HEK293 (cell line): ENCODE measurements at regions not wholly inside any gene's neighbourhood (a gene's known extent, or its start where the extent isn't known, plus 50 kb on each side); places are given as distances from the start of the nearest gene placed in this dataset.

Source experiments
- CTCF ChIA-PET: fragments of 350-600 bp; formaldehyde crosslinking; extraction: SDS; loops from one replicate; lab custom pipeline; 2021; ENCODE audit warnings: antibody characterized with exemption; lab: Yijun Ruan, JAX
- POLR2A ChIA-PET: fragments of 300-600 bp; formaldehyde crosslinking; extraction: SDS; loops from one replicate; lab custom pipeline; 2020; ENCODE audit warnings: antibody characterized with exemption, inconsistent platforms; lab: Yijun Ruan, JAX
- H3K27ac ChIP-seq: fragments of 200-500 bp; sonication (Bioruptor generic); 2 replicates; pipeline ENCODE4 v1.5.1; 2014; ENCODE audit warnings: low read depth, low read length, control low read depth, inconsistent platforms; ENCODE audit errors: extremely low read depth
- H3K36me3 ChIP-seq, 2 experiments: fragments of 200-500 bp in 1 of 2; sonication (Bioruptor generic) in 1 of 2; 1 replicate in 1 of 2; 2 replicates in 1 of 2; pipeline ENCODE4 v1.5.1; 2014 to 2017; ENCODE audit warnings: inconsistent platforms in 2 of 2, low read length in 2 of 2; ENCODE audit not compliant: control insufficient read depth in 2 of 2, insufficient read depth in 1 of 2
- H3K4me1 ChIP-seq: fragments of 200-500 bp; sonication (Bioruptor generic); 2 replicates; pipeline ENCODE4 v1.5.1; 2014; ENCODE audit warnings: mild to moderate bottlenecking, low read length, inconsistent platforms; ENCODE audit not compliant: control insufficient read depth, insufficient read depth
- H3K4me3 ChIP-seq: 2 replicates; pipeline ENCODE4 v1.5.1; 2011; ENCODE audit warnings: low read depth, mild to moderate bottlenecking, control low read depth, low read length, moderate library complexity
- H3K9me3 ChIP-seq: fragments of 200-500 bp; sonication (Bioruptor generic); 2 replicates; pipeline ENCODE4 v1.5.1; 2014; ENCODE audit warnings: low read depth, low read length, inconsistent platforms; ENCODE audit not compliant: control insufficient read depth, insufficient read depth
- HOXC10 ChIP-seq: sonication (generic); formaldehyde crosslinking; IDR thresholded peaks from 2 replicates; pipeline ENCODE4 v1.8.1; 2023; ENCODE audit warnings: mild to moderate bottlenecking, missing genetic modification reagents
- KLF1 ChIP-seq: fragments of 450-650 bp; formaldehyde crosslinking; IDR thresholded peaks from 2 replicates; pipeline ENCODE4 v1.5.1; 2016; ENCODE audit warnings: missing biosample characterization, missing genetic modification characterization
- KLF7 ChIP-seq: fragments of 450-650 bp; formaldehyde crosslinking; IDR thresholded peaks from 2 replicates; pipeline ENCODE4 v1.5.1; 2016; ENCODE audit warnings: missing biosample characterization, missing genetic modification characterization, borderline replicate concordance
- MZF1 ChIP-seq: fragments of 450-650 bp; formaldehyde crosslinking; IDR thresholded peaks from 2 replicates; pipeline ENCODE4 v1.5.1; 2017; ENCODE audit warnings: missing biosample characterization, missing genetic modification characterization, borderline replicate concordance
- PATZ1 ChIP-seq: fragments of 450-650 bp; formaldehyde crosslinking; IDR thresholded peaks from 2 replicates; pipeline ENCODE4 v1.5.1; 2016; ENCODE audit warnings: missing biosample characterization, missing genetic modification characterization
- SP2 ChIP-seq: fragments of 450-650 bp; formaldehyde crosslinking; IDR thresholded peaks from 2 replicates; pipeline ENCODE4 v1.5.1; 2016; ENCODE audit warnings: missing biosample characterization, missing genetic modification characterization
- YY1 ChIP-seq: fragments of 450-650 bp; formaldehyde crosslinking; IDR thresholded peaks from 2 replicates; pipeline ENCODE4 v1.5.1; 2018; ENCODE audit warnings: missing biosample characterization, missing genetic modification characterization
- ZBTB20 ChIP-seq: fragments of 450-650 bp; formaldehyde crosslinking; IDR thresholded peaks from 2 replicates; pipeline ENCODE4 v1.5.1; 2016; ENCODE audit warnings: missing biosample characterization, missing genetic modification characterization
- ZBTB6 ChIP-seq: fragments of 450-650 bp; formaldehyde crosslinking; IDR thresholded peaks from 2 replicates; pipeline ENCODE4 v1.5.1; 2017; ENCODE audit warnings: missing biosample characterization, missing genetic modification characterization
- ZEB2 ChIP-seq: fragments of 450-650 bp; formaldehyde crosslinking; IDR thresholded peaks from 2 replicates; pipeline ENCODE4 v1.5.1; 2016; ENCODE audit warnings: missing biosample characterization, missing genetic modification characterization
- ZNF10 ChIP-seq: fragments of 450-650 bp; formaldehyde crosslinking; IDR thresholded peaks from 2 replicates; pipeline ENCODE4 v1.5.1; 2017; ENCODE audit warnings: missing biosample characterization, missing genetic modification characterization
- ZNF132 ChIP-seq: fragments of 450-650 bp; formaldehyde crosslinking; IDR thresholded peaks from 2 replicates; pipeline ENCODE4 v1.5.1; 2017; ENCODE audit warnings: missing biosample characterization, missing genetic modification characterization, borderline replicate concordance
- ZNF175 ChIP-seq: fragments of 450-650 bp; formaldehyde crosslinking; IDR thresholded peaks from 2 replicates; pipeline ENCODE4 v1.5.1; 2016; ENCODE audit warnings: missing biosample characterization, missing genetic modification characterization
- ZNF266 ChIP-seq: fragments of 450-650 bp; formaldehyde crosslinking; IDR thresholded peaks from 2 replicates; pipeline ENCODE4 v1.5.1; 2016; ENCODE audit warnings: missing biosample characterization, missing genetic modification characterization, low read depth
- ZNF311 ChIP-seq: fragments of 450-650 bp; formaldehyde crosslinking; IDR thresholded peaks from 2 replicates; pipeline ENCODE4 v1.5.1; 2017; ENCODE audit warnings: missing biosample characterization, missing genetic modification characterization, borderline replicate concordance
- ZNF394 ChIP-seq: fragments of 450-650 bp; formaldehyde crosslinking; IDR thresholded peaks from 2 replicates; pipeline ENCODE4 v1.5.1; 2016; ENCODE audit warnings: missing biosample characterization, missing genetic modification characterization, mild to moderate bottlenecking, moderate library complexity, borderline replicate concordance
- ZNF398 ChIP-seq: fragments of 450-650 bp; formaldehyde crosslinking; IDR thresholded peaks from 2 replicates; pipeline ENCODE4 v1.5.1; 2017; ENCODE audit warnings: missing biosample characterization, missing genetic modification characterization
- ZNF48 ChIP-seq: fragments of 450-650 bp; formaldehyde crosslinking; IDR thresholded peaks from 2 replicates; pipeline ENCODE4 v1.5.1; 2016; ENCODE audit warnings: missing biosample characterization, missing genetic modification characterization
- ZNF510 ChIP-seq: fragments of 450-650 bp; formaldehyde crosslinking; IDR thresholded peaks from 2 replicates; pipeline ENCODE4 v1.5.1; 2018; ENCODE audit warnings: mild to moderate bottlenecking, missing genetic modification characterization, missing biosample characterization; ENCODE audit not compliant: insufficient replicate concordance
- ZNF560 ChIP-seq: fragments of 450-650 bp; formaldehyde crosslinking; IDR thresholded peaks from 2 replicates; pipeline ENCODE4 v1.5.1; 2017; ENCODE audit warnings: missing biosample characterization, missing genetic modification characterization, borderline replicate concordance
- ZNF600 ChIP-seq: fragments of 450-650 bp; formaldehyde crosslinking; IDR thresholded peaks from 2 replicates; pipeline ENCODE4 v1.5.1; 2016; ENCODE audit warnings: missing biosample characterization, missing genetic modification characterization
- ZNF626 ChIP-seq: fragments of 450-650 bp; sonication (Bioruptor Pico); formaldehyde crosslinking; IDR thresholded peaks from 2 replicates; pipeline ENCODE4 v1.5.1; 2018; ENCODE audit warnings: missing biosample characterization, missing genetic modification characterization, inconsistent platforms
- ZNF777 ChIP-seq: fragments of 450-650 bp; formaldehyde crosslinking; IDR thresholded peaks from 2 replicates; pipeline ENCODE4 v1.5.1; 2017; ENCODE audit warnings: missing biosample characterization, missing genetic modification characterization, borderline replicate concordance
- ZNF791 ChIP-seq: fragments of 450-650 bp; formaldehyde crosslinking; IDR thresholded peaks from 2 replicates; pipeline ENCODE4 v1.5.1; 2016; ENCODE audit warnings: missing biosample characterization, missing genetic modification characterization
- ZSCAN18 ChIP-seq: fragments of 450-650 bp; formaldehyde crosslinking; IDR thresholded peaks from 2 replicates; pipeline ENCODE4 v1.5.1; 2016; ENCODE audit warnings: missing biosample characterization, missing genetic modification characterization

- H3K36me3 ChIP-seq: no peaks in the 10 kb centered on the region
- CTCF ChIA-PET: no interaction called here
- POLR2A ChIA-PET: no interaction called here
Measured at GRCh38 chr21:27143476-27143875, 176.6 kb upstream of the ADAMTS5 start.

GRCh38 chr21:27139526-27139925 is 172.6 kb upstream of the ADAMTS5 start:
- TF ChIP-seq HOXC10 (CRISPR knock-in tag): no peak
- no peak for TF ChIP-seq ZSCAN18
- TF ChIP-seq ZNF311 (tag by site-specific recombination): no peak
- no peak for TF ChIP-seq ZNF48 (tag by site-specific recombination)
- TF ChIP-seq ZNF394 (tag by site-specific recombination): no peak
- no peak for TF ChIP-seq ZNF626 (tag by site-specific recombination)
- TF ChIP-seq ZNF791 (tag by site-specific recombination): no peak
- no peak for TF ChIP-seq ZNF600 (tag by site-specific recombination)
- no peak for TF ChIP-seq ZNF266 (tag by site-specific recombination)
- TF ChIP-seq KLF1 (tag by site-specific recombination): no peak
- TF ChIP-seq PATZ1: no peak
- no peak for TF ChIP-seq ZNF510 (tag by site-specific recombination)
- TF ChIP-seq ZNF777: no peak
- TF ChIP-seq ZNF560 (tag by site-specific recombination): no peak
- no peak for TF ChIP-seq ZNF175
- no peak for TF ChIP-seq KLF7 (tag by site-specific recombination)

More at GRCh38 chr21:27143476-27143875, 176.6 kb upstream of the ADAMTS5 start:
- TF ChIP-seq SP2 (no peak), MZF1 (tag by site-specific recombination) (no peak), ZNF132 (no peak)
- Histone ChIP-seq H3K4me3 (no peak overlapping the region), H3K27ac (no peak overlapping the region), H3K9me3 (no peaks in the 10 kb centered on the region), H3K4me1 (no peaks in the 10 kb centered on the region)

GRCh38 chr21:27134516-27134915 is 167.6 kb upstream of the ADAMTS5 start:
- Histone ChIP-seq H3K4me3 (no peak overlapping the region), H3K9me3 (no peaks in the 10 kb centered on the region)
- CTCF ChIA-PET: interaction anchor here (0.6 kb wide), 1 partner anchor 83 kb away, joined by 3 read pairs; no protein-coding TSS in a partner anchor

More at GRCh38 chr21:27139526-27139925, 172.6 kb upstream of the ADAMTS5 start:
- Histone ChIP-seq H3K36me3 (no peaks in the 10 kb centered on the region), H3K4me3 (no peak overlapping the region), H3K9me3 (no peaks in the 10 kb centered on the region), H3K4me1 (no peaks in the 10 kb centered on the region; the same call in 1 of the 2 replicates), H3K27ac (no peak overlapping the region)
- ChIA-PET CTCF (interaction anchor here (0.7 to 1.4 kb wide), 2 partner anchors 19 to 91 kb away, joined by 3 to 4 read pairs; no protein-coding TSS in a partner anchor), POLR2A (no interaction called here)

More at GRCh38 chr21:27134516-27134915, 167.6 kb upstream of the ADAMTS5 start:
- no peaks in the 10 kb centered on the region for H3K36me3 ChIP-seq
- TF ChIP-seq ZBTB20 (tag by site-specific recombination) (no peak), ZNF398 (no peak), ZNF10 (tag by site-specific recombination) (no peak), ZBTB6 (tag by site-specific recombination) (no peak), YY1 (no peak), ZEB2 (tag by site-specific recombination) (no peak), ZNF626 (tag by site-specific recombination) (no peak)
- TF ChIP-seq, all 188 proteins: peak for 0
- peaks cover 2% of the 10 kb centered on the region; the same call in 1 of the 2 replicates for H3K4me1 ChIP-seq
- H3K27ac ChIP-seq: no peak overlapping the region
- POLR2A ChIA-PET: no interaction called here
